Natural killer cell (primary cell): ENCODE measurements at regions not wholly inside any gene's neighbourhood (a gene's known extent, or its start where the extent isn't known, plus 50 kb on each side); places are given as distances from the start of the nearest gene placed in this dataset.
"Not testable (repeated sequence)": the region's sequence is repeated elsewhere in the genome, so short reads cannot be mapped to it uniquely, and the experiment has no call there.

Source experiments
- ATAC-seq, 3 donors: fragments of 150-1000 bp in 2 of 3; fragments of 200-7000 bp in 1 of 3; cut with Tn5 transposase; 1 replicate in 1 of 3; 2 replicates in 2 of 3; pipeline ENCODE4 v1.10.0; 2021; ENCODE audit warnings: mild to moderate bottlenecking in 2 of 3, moderate library complexity in 2 of 3
- DNase-seq, 2 donors: peaks; one replicate each; pipeline versions ENCODE4 v3.0.0 to v3.0.0-alpha.2; 2013 to 2021; ENCODE audit warnings: mixed read lengths in 1 of 2
- H3K27ac ChIP-seq: one replicate; pipeline ENCODE4 v1.5.1; 2013; ENCODE audit warnings: mild to moderate bottlenecking, low read length
- H3K27me3 ChIP-seq: one replicate; pipeline ENCODE4 v1.6.1; 2013; ENCODE audit warnings: low read length; ENCODE audit not compliant: control insufficient read depth, insufficient read depth
- H3K36me3 ChIP-seq: one replicate; pipeline ENCODE4 v1.6.1; 2013; ENCODE audit warnings: low read length; ENCODE audit not compliant: control insufficient read depth, insufficient read depth
- H3K4me1 ChIP-seq: one replicate; pipeline ENCODE4 v1.6.1; 2013; ENCODE audit warnings: low read length; ENCODE audit not compliant: control insufficient read depth, insufficient read depth
- H3K4me3 ChIP-seq: one replicate; pipeline ENCODE4 v1.5.1; 2013; ENCODE audit warnings: low read length
- H3K9me3 ChIP-seq: one replicate; pipeline ENCODE4 v1.6.1; 2013; ENCODE audit warnings: low read length; ENCODE audit not compliant: control insufficient read depth, insufficient read depth
- H3K27ac Mint-ChIP-seq, 2 donors: one replicate each; pipeline ENCODE4 v1.8.0; 2022; ENCODE audit warnings: mild to moderate bottlenecking in 2 of 2, mixed read lengths in 2 of 2, moderate library complexity in 1 of 2
- H3K27me3 Mint-ChIP-seq, 2 donors: one replicate each; pipeline ENCODE4 v1.8.0; 2022; ENCODE audit warnings: low read depth in 2 of 2, mixed read lengths in 2 of 2
- H3K36me3 Mint-ChIP-seq: one replicate; pipeline ENCODE4 v1.8.0; 2022; ENCODE audit warnings: mixed read lengths
- H3K4me1 Mint-ChIP-seq, 2 donors: one replicate each; pipeline ENCODE4 v1.8.0; 2022; ENCODE audit warnings: mixed read lengths in 2 of 2
- H3K4me3 Mint-ChIP-seq: one replicate; pipeline ENCODE4 v1.8.0; 2022; ENCODE audit warnings: mild to moderate bottlenecking, moderate library complexity, mixed read lengths
- H3K9me3 Mint-ChIP-seq, 2 donors: one replicate each; pipeline ENCODE4 v1.8.0; 2022; ENCODE audit warnings: mixed read lengths in 2 of 2
- WGBS: methylation state at CpG from one replicate; pipeline ENCODE4 v1.1.7; 2013; ENCODE audit warnings: missing lambda C conversion rate; ENCODE audit not compliant: insufficient coverage; 5-methylcytosine and 5-hydroxymethylcytosine counted together
- intact Hi-C: fragments of 100-400 bp; cut with micrococcal nuclease; formaldehyde crosslinking; loops from one replicate; pipeline ENCODE4 v1.14.2; 2022
- TF ChIP-seq, protein P1 (sequence below): fragments of 200-600 bp; IDR thresholded peaks from one replicate; pipeline ENCODE4 v1.8.0; 2022; ENCODE audit warnings: antibody characterized with exemption

DNA sequence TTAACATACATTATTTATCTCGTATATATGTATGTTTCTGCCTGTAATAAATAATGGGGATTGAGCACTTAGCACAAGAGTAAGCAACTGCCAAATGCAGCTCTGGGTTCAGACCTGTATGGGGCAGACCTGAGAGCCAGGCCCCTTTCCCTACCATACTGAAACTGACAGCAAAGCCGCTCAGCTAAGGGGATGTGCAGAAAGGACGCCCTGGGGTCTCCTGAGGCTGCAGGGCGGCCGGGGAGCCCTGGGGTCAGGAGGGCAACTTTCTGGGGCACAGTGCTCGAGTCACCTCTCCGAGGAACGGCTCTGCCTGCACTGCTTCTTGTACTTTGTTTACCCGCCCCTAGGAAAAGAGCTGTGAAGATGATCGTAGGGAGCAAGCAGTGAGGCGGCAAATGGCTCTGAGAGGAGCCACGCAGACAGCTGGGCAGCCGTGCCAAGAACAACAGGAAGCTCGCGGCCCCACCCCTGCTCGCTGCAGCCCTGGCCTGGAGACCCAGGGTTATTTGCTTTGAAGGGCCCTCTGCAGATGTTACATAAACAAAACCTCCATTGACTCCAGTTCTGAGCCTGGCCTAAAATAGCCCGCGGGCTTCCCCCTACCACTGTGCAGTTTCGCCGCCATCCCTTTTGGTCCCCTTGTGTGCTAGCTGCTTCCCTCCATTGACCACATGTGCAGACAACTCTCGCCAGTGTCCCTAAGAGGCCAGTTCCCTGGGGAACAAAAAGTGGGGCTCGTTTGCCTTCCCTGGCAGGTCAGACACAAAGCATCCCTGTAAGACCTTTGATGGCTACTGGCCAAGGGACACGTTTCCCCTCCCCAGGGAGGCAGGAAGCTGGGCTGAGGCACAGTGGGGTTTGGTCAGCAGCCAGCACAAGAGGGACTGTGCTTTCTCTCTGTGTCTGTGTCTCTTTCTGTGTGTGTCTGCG, 111.3 kb upstream of the LNX1 start:
- H3K4me3 Mint-ChIP-seq = peak overlapping the region; percentile 60
- H3K27me3 Mint-ChIP-seq = peaks cover 0 to 2% of the 10 kb centered on the region in 2 donors
- Histone ChIP-seq H3K4me3 (peak overlapping the region; percentile 9), H3K4me1 (peaks cover 12% of the 10 kb centered on the region), H3K27me3 (no peaks in the 10 kb centered on the region), H3K9me3 (no peaks in the 10 kb centered on the region), H3K36me3 (no peaks in the 10 kb centered on the region), H3K27ac (peak overlapping the region; percentile 45)
- H3K4me1 Mint-ChIP-seq = peaks cover 15 to 16% of the 10 kb centered on the region in 2 donors
- H3K9me3 Mint-ChIP-seq = no peaks in the 10 kb centered on the region
- no peak for DNase-seq
- intact Hi-C loops = loop anchor here (10.0 kb wide), 1 partner anchor 532 kb away; no protein-coding TSS in a partner anchor
- H3K27ac Mint-ChIP-seq = peak overlapping the region; percentile 59 to 74
- peak; percentile 56 to 82 (median 58) for ATAC-seq
- no peaks in the 10 kb centered on the region for H3K36me3 Mint-ChIP-seq
- TF ChIP-seq, protein P1, sequence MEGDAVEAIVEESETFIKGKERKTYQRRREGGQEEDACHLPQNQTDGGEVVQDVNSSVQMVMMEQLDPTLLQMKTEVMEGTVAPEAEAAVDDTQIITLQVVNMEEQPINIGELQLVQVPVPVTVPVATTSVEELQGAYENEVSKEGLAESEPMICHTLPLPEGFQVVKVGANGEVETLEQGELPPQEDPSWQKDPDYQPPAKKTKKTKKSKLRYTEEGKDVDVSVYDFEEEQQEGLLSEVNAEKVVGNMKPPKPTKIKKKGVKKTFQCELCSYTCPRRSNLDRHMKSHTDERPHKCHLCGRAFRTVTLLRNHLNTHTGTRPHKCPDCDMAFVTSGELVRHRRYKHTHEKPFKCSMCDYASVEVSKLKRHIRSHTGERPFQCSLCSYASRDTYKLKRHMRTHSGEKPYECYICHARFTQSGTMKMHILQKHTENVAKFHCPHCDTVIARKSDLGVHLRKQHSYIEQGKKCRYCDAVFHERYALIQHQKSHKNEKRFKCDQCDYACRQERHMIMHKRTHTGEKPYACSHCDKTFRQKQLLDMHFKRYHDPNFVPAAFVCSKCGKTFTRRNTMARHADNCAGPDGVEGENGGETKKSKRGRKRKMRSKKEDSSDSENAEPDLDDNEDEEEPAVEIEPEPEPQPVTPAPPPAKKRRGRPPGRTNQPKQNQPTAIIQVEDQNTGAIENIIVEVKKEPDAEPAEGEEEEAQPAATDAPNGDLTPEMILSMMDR = no peak
- WGBS = 4% methylated on average over 23 of the region's 24 CpGs

DNA sequence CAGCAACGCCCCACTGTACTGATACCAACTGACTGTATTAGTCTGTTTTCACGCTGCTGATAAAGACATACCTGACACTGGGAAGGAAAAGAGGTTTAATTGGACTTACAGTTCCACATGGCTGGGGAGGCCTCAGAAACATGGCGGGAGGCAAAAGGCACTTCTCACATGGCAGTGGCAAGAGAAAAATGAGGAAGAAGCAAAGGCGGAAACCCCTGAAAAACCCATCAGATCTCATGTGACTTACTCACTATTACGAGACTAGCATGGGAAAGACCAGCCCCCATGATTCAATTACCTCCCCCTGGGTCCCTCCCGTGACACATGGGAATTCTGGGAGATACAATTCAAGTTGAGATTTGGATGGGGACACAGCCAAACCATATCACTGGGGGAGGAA, 110.0 kb upstream of the LNX1 start:
- H3K27me3 Mint-ChIP-seq = not testable (repeated sequence)

DNA sequence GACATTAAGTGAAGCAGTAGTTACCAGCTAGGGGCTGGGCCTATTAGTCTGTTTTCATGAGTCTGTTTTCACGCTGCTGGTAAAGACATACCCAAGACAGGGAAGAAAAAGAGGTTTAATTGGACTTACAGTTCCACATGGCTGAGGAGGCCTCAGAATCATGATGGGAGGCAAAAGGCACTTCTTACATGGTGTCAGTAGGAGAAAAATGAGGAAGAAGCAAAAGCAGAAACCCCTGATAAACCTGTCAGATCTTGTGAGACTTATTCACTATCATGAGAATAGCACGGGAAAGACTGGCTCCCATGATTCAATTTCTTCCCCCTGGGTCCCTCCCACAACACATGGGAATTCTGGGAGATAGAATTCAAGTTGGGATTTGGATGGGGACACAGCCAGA, 108.0 kb upstream of the LNX1 start:
- intact Hi-C loops, H3K4me3 Mint-ChIP-seq, DNase-seq, H3K9me3 Mint-ChIP-seq, H3K27me3 ChIP-seq, H3K36me3 Mint-ChIP-seq, H3K4me3 ChIP-seq, ATAC-seq, H3K36me3 ChIP-seq, H3K27ac Mint-ChIP-seq, H3K27ac ChIP-seq, H3K27me3 Mint-ChIP-seq, H3K9me3 ChIP-seq: not testable (repeated sequence)
- H3K4me1 Mint-ChIP-seq = peaks cover 15 to 16% of the 10 kb centered on the region in 2 donors
- 100% methylated on average over 1 of the region's 2 CpGs for WGBS
- H3K4me1 ChIP-seq = peaks cover 12% of the 10 kb centered on the region

More for the DNA sequence above, 110.0 kb upstream of the LNX1 start:
- not testable (repeated sequence) for H3K9me3 Mint-ChIP-seq, H3K27ac ChIP-seq, ATAC-seq, H3K36me3 Mint-ChIP-seq, DNase-seq, H3K4me3 Mint-ChIP-seq, H3K4me3 ChIP-seq, H3K27me3 ChIP-seq, H3K9me3 ChIP-seq, H3K36me3 ChIP-seq
- peaks cover 12% of the 10 kb centered on the region for H3K4me1 ChIP-seq
- WGBS = 93% methylated on average over 5 of the region's 6 CpGs
- intact Hi-C loops = loop anchor here (10.0 kb wide), 1 partner anchor 534 kb away; no protein-coding TSS in a partner anchor
- Mint-ChIP-seq H3K4me1 (peaks cover 15 to 16% of the 10 kb centered on the region in 2 donors), H3K27ac (peak overlapping the region in 1 of 2 donors; percentile 17)

DNA sequence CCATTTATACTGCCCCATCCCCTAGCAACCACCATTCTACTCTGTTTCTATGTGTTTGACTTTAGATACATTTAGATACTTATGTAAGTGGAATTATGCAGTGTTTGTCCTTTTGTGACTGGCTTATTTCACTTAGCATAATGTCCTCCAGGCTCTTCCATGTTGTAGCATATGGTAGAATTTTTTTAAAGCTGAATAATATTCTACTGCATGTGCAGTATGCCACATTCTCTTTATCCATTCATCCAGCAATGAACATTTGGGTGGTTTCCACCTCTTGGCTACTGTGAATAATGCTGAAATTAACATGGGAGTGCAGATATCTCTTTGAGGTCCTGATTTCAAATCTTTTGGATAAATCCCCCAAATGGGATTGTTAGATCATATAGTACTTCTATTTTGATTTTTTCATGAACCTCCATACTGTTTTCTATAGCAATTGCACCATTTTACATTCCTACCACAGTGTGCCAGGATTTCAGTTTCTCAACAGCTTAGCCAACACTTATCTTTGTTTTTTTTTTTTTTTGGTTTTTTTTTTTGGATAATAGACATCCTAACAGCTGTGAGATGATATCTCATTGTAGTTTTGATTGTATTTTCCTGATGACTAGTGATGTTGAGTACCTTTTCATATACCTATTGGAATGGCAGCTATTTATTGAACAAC, 105.9 kb upstream of the LNX1 start:
- Mint-ChIP-seq H3K9me3 (no peaks in the 10 kb centered on the region), H3K4me3 (no peak overlapping the region), H3K36me3 (no peaks in the 10 kb centered on the region), H3K27me3 (peaks cover 0 to under 1% of the 10 kb centered on the region in 2 donors), H3K27ac (no peak overlapping the region), H3K4me1 (peaks cover 0 to under 1% of the 10 kb centered on the region in 2 donors)
- TF ChIP-seq, protein P1 = no peak
- no peaks in the 10 kb centered on the region for H3K4me1 ChIP-seq
- intact Hi-C loops = no loop called here
- ATAC-seq = no peak
- H3K9me3 ChIP-seq = no peaks in the 10 kb centered on the region
- no peak overlapping the region for H3K27ac ChIP-seq
- H3K4me3 ChIP-seq = no peak overlapping the region
- DNase-seq = no peak
- H3K36me3 ChIP-seq = no peaks in the 10 kb centered on the region
- H3K27me3 ChIP-seq = no peaks in the 10 kb centered on the region
